Karpas-422 (cell line): ENCODE measurements at regions not wholly inside any gene's neighbourhood (a gene's known extent, or its start where the extent isn't known, plus 50 kb on each side); places are given as distances from the start of the nearest gene placed in this dataset.

ENCODE experiments used
- DNase-seq: peaks from one replicate; pipeline ENCODE4 v3.0.0-alpha.2; 2015
- H2AFZ ChIP-seq: fragments of 200-600 bp; sonication (generic); 2 replicates; pipeline ENCODE4 v1.6.1; 2014; ENCODE audit warnings: antibody characterized with exemption, low read length, mixed read lengths
- H3K27ac ChIP-seq: fragments of 200-600 bp; sonication (generic); 2 replicates; pipeline ENCODE4 v1.5.1; 2014; ENCODE audit warnings: mild to moderate bottlenecking, low read length, moderate library complexity
- H3K27me3 ChIP-seq: fragments of 200-600 bp; sonication (generic); 2 replicates; pipeline ENCODE4 v1.6.1; 2014; ENCODE audit warnings: low read length, mixed read lengths
- H3K36me3 ChIP-seq: fragments of 200-600 bp; sonication (generic); 2 replicates; pipeline ENCODE4 v1.6.1; 2014; ENCODE audit warnings: low read length, mixed read lengths; ENCODE audit not compliant: insufficient read depth
- H3K4me1 ChIP-seq: fragments of 200-600 bp; sonication (generic); 2 replicates; pipeline ENCODE4 v1.6.1; 2014; ENCODE audit warnings: mild to moderate bottlenecking, low read length, mixed read lengths
- H3K4me2 ChIP-seq: fragments of 200-600 bp; sonication (generic); 2 replicates; pipeline ENCODE4 v1.6.1; 2014; ENCODE audit warnings: low read length, low read depth, mild to moderate bottlenecking; ENCODE audit not compliant: poor library complexity, severe bottlenecking
- H3K4me3 ChIP-seq: fragments of 200-600 bp; sonication (generic); 2 replicates; pipeline ENCODE4 v1.5.1; 2014; ENCODE audit warnings: mild to moderate bottlenecking, antibody characterized with exemption, low read length, mixed read lengths
- H3K79me2 ChIP-seq: fragments of 200-600 bp; sonication (generic); 2 replicates; pipeline ENCODE4 v1.6.1; 2014; ENCODE audit warnings: mild to moderate bottlenecking, low read length, mixed read lengths
- H3K9ac ChIP-seq: fragments of 200-600 bp; sonication (generic); 2 replicates; pipeline ENCODE4 v1.6.0; 2014; ENCODE audit warnings: low read length
- H3K9me2 ChIP-seq: fragments of 200-600 bp; sonication (generic), shearing (Covaris generic); replicated peaks from 2 replicates; pipeline ENCODE4 v1.6.0; 2014; ENCODE audit warnings: mild to moderate bottlenecking, low read length, moderate library complexity; ENCODE audit not compliant: insufficient read depth
- H3K9me3 ChIP-seq: fragments of 300-700, 200-600 bp; sonication (generic); 2 replicates; pipeline ENCODE4 v1.6.1; 2014; ENCODE audit warnings: low read length, mixed read lengths
- H4K20me1 ChIP-seq: fragments of 200-600 bp; sonication (generic); 2 replicates; pipeline ENCODE4 v1.6.1; 2014; ENCODE audit warnings: mild to moderate bottlenecking, antibody characterized with exemption, low read length, low read depth; ENCODE audit not compliant: insufficient read depth

DNA sequence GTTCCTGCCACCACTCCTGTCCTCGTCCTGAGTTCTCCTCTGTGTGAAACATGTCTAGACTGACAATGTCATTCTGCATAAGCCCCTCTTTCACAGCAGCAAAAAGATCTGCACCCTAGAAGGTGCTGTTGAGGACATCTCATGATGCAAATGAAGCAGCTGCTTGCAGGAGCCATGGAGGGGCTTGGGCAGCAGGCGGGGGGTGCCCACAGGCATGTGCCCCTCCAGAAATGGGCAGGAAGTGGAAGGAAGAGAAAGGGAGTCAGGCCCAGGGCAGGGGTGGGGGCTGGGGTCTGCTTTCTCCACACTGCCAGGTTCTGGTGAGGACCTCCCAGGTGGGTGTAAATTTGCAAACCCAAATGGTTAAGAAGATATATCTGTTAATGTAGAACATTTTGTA, 54.5 kb upstream of the KCNMB1 start:
- no peaks in the 10 kb centered on the region for H3K79me2 ChIP-seq
- H3K27me3 ChIP-seq: no peaks in the 10 kb centered on the region
- peaks cover 8% of the 10 kb centered on the region for H3K9me3 ChIP-seq
- H2AFZ ChIP-seq: no peak overlapping the region
- no peak overlapping the region for H3K4me3 ChIP-seq
- no peak overlapping the region for H3K27ac ChIP-seq
- no peak overlapping the region for H3K9ac ChIP-seq
- DNase-seq: no peak
- H3K9me2 ChIP-seq: no peaks in the 10 kb centered on the region
- no peaks in the 10 kb centered on the region for H4K20me1 ChIP-seq
- peaks cover 29% of the 10 kb centered on the region for H3K4me1 ChIP-seq
- no peak overlapping the region for H3K4me2 ChIP-seq
- peaks cover 4% of the 10 kb centered on the region; the same call in 1 of the 2 replicates for H3K36me3 ChIP-seq

DNA sequence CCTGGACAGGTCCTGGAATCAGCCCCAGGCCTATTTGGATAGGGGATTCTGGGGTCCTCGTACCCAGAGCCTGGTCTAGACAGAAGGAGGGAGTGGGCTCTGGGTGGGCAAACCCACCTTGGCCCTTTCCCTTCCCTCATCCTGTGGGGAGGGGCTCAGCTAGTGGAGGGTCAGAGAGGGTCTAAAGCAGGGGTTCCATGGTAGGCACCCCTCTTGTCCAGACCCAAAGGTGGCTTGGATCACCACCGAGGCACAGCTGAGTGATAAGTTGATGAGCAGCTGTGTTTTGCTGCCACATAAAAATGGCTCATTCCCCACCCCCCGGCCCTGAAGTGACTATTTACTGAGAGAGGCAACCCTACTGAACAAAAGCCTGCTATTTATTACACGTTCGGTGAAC, 53.8 kb upstream of the KCNMB1 start:
- Histone ChIP-seq H3K4me1 (peaks cover 36% of the 10 kb centered on the region), H3K4me3 (no peak overlapping the region), H3K9ac (no peak overlapping the region), H3K36me3 (peaks cover 4% of the 10 kb centered on the region; the same call in 1 of the 2 replicates), H3K4me2 (no peak overlapping the region), H3K27me3 (no peaks in the 10 kb centered on the region), H2AFZ (no peak overlapping the region), H3K9me3 (peaks cover 8% of the 10 kb centered on the region), H4K20me1 (no peaks in the 10 kb centered on the region), H3K9me2 (no peaks in the 10 kb centered on the region), H3K27ac (no peak overlapping the region), H3K79me2 (no peaks in the 10 kb centered on the region)
- DNase-seq: no peak

DNA sequence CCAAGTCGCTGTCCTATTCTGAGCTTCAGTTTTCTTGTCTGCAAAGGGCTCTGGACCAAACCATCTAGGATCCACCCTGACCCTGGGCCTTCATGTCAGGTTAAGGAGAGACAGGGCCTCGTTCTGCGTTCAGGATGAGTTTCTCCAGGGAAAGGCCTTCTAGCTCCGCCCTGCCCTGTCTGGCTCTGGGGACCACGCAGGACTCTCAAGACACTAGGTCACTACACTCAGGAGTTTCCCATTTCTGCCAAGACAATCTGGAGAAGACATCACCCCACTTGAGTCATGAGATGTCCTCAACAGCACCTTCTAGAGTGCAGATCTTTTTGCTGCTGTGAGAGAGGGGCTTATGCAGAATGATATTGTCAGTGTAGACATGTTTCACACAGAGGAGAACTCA, 53.2 kb upstream of the KCNMB1 start:
- H3K79me2 ChIP-seq: no peaks in the 10 kb centered on the region
- no peak for DNase-seq
- no peak overlapping the region for H3K4me2 ChIP-seq
- peaks cover 7% of the 10 kb centered on the region for H3K9me3 ChIP-seq
- no peak overlapping the region for H3K4me3 ChIP-seq
- peaks cover 42% of the 10 kb centered on the region for H3K4me1 ChIP-seq
- no peaks in the 10 kb centered on the region for H3K9me2 ChIP-seq
- H3K27me3 ChIP-seq: no peaks in the 10 kb centered on the region
- no peaks in the 10 kb centered on the region for H4K20me1 ChIP-seq
- H3K9ac ChIP-seq: no peak overlapping the region
- peaks cover 4% of the 10 kb centered on the region; the same call in 1 of the 2 replicates for H3K36me3 ChIP-seq
- no peak overlapping the region for H3K27ac ChIP-seq
- H2AFZ ChIP-seq: no peak overlapping the region

DNA sequence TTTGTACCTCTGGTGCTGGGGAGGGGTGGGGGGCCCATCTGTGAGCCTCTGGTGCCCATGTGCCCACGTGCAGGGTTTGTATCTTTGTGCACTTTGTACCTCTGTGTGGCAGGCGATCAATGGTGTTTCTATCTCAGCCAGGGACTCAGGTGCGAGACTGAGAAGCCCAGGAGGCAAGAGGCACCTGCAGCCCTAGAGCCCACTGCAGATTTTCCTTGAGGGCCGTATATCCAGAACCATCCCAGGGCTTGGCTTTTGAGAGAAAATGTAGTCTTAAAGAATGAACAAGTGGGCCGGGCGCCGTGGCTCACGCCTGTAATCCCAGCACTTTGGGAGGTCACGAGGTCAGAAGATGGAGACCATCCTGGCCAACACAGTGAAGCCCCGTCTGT, 52.2 kb upstream of the KCNMB1 start:
- no peak for DNase-seq
- no peak overlapping the region for H2AFZ ChIP-seq

DNA sequence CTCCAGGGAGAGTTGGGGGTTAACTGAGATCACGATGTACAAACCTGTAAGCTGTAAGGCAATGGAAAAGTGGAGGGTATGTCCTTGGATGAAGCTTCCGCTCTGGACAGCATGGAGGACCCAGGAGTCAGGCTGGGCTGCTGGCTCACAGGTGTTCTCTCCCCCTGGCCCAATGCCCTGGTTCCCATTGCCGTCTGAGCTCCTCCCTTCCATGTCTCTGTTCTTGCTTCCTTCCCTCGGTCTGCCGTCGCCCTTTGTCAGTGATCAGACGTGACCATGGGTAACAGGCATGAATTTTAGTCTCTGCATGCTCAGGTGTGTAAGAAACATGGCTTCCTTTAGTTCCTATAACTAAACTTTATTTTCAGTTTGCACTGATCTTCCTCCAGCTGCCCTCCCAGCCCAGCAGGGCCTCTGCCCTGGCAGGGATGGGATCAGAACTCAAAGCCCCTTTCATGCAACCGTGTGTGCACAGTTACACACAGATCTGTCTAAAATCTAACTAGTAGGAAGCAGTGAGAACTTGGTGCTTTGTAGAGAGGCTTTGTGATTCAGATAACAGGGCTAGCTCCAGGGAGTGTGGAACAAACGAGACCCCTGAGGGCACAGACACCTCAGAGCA, 51.7 kb upstream of the KCNMB1 start:
- Histone ChIP-seq H3K27ac (no peak overlapping the region), H3K4me3 (no peak overlapping the region), H3K27me3 (no peaks in the 10 kb centered on the region), H3K4me1 (peaks cover 57% of the 10 kb centered on the region), H3K9me2 (no peaks in the 10 kb centered on the region), H3K79me2 (no peaks in the 10 kb centered on the region), H3K4me2 (no peak overlapping the region), H3K36me3 (no peaks in the 10 kb centered on the region), H2AFZ (no peak overlapping the region), H3K9ac (no peak overlapping the region), H3K9me3 (no peaks in the 10 kb centered on the region), H4K20me1 (no peaks in the 10 kb centered on the region)
- no peak for DNase-seq

More for the DNA sequence above, 52.2 kb upstream of the KCNMB1 start:
- H4K20me1 ChIP-seq: no peaks in the 10 kb centered on the region
- H3K4me3 ChIP-seq: no peak overlapping the region
- H3K9me3 ChIP-seq: no peaks in the 10 kb centered on the region
- H3K4me2 ChIP-seq: no peak overlapping the region
- no peaks in the 10 kb centered on the region for H3K27me3 ChIP-seq
- H3K36me3 ChIP-seq: no peaks in the 10 kb centered on the region
- peaks cover 52% of the 10 kb centered on the region for H3K4me1 ChIP-seq
- H3K9ac ChIP-seq: no peak overlapping the region
- no peaks in the 10 kb centered on the region for H3K79me2 ChIP-seq
- no peaks in the 10 kb centered on the region for H3K9me2 ChIP-seq
- no peak overlapping the region for H3K27ac ChIP-seq

DNA sequence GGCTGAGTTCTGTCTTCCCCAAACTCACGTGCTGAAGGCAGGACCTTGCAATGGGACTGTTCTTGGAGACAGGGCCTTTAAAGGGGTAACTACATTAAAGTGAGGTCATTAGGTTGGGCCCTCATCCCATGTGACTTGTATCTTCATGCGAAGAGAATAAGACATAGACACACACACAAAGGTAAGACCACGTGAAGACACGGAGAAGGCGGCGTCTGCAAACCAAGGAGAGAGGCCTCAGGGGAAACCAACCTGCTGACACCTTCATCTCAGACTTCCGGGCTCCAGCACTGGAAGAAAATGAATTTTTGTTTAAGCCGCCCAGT, 50.7 kb upstream of the KCNMB1 start:
- Histone ChIP-seq H3K79me2 (no peaks in the 10 kb centered on the region), H3K9me3 (no peaks in the 10 kb centered on the region), H3K9me2 (no peaks in the 10 kb centered on the region), H3K27me3 (no peaks in the 10 kb centered on the region), H3K36me3 (no peaks in the 10 kb centered on the region), H3K4me3 (no peak overlapping the region), H3K4me1 (peaks cover 66% of the 10 kb centered on the region), H3K4me2 (no peak overlapping the region), H2AFZ (no peak overlapping the region; the same call in 1 of the 2 replicates), H4K20me1 (no peaks in the 10 kb centered on the region), H3K27ac (no peak overlapping the region), H3K9ac (no peak overlapping the region)
- DNase-seq: no peak

DNA sequence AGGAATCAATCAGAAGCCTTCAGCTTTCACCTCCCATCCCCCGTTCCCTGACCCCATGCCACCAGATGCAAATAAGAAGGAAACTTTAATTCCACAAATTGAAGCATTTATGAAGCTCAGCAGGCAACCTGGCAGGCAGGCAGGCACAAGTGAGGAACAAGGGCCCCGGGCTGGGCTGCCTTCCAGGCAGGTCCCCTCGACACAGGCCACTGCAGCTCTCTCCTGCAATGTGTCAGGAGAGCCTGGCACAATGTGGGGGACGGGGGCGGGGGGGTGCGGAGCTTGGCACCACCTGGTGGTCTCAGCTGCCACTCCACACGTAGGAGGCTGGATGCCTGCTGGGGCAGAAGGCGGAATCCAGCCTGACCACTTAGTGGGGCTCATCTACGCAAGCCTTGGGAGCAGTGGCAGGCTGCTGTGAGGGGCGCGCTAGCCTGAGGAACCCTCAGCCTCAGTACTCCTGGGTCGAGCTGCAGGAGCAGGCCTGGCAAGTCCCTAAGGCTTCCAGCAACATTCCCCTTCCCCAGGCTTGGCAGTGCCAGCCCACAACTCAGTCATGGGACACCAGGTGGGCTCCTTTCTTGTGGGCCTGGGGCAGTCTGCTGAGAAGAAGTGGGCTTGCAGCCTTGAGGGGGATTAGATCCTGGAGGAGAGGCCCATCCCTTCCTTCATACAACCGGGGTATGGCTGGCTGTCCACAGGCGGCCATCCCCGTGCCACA, 50.2 kb upstream of the KCNMB1 start:
- no peaks in the 10 kb centered on the region for H3K79me2 ChIP-seq
- H3K36me3 ChIP-seq: no peaks in the 10 kb centered on the region
- no peaks in the 10 kb centered on the region for H4K20me1 ChIP-seq
- H3K4me2 ChIP-seq: peak overlapping the region; percentile 6
- no peaks in the 10 kb centered on the region for H3K9me3 ChIP-seq
- H3K9ac ChIP-seq: 0 out of 2 replicates have a peak overlapping the region, but pooled peaks have one; percentile 22
- H2AFZ ChIP-seq: no peak overlapping the region; the same call in 1 of the 2 replicates
- H3K27ac ChIP-seq: no peak overlapping the region
- no peaks in the 10 kb centered on the region for H3K27me3 ChIP-seq
- DNase-seq: no peak
- peaks cover 66% of the 10 kb centered on the region for H3K4me1 ChIP-seq
- H3K9me2 ChIP-seq: no peaks in the 10 kb centered on the region
- H3K4me3 ChIP-seq: no peak overlapping the region
